KBM-7 (cell line): ENCODE measurements at regions not wholly inside any gene's neighbourhood (a gene's known extent, or its start where the extent isn't known, plus 50 kb on each side); places are given as distances from the start of the nearest gene placed in this dataset.
"Not testable (repeated sequence)": the region's sequence is repeated elsewhere in the genome, so short reads cannot be mapped to it uniquely, and the experiment has no call there.

Experiments
- DNase-seq: peaks from one replicate; pipeline ENCODE4 v3.0.0-alpha.2; 2015
- in situ Hi-C: fragments of 300-500 bp; cut with MboI; formaldehyde crosslinking; loops from 2 replicates; pipeline ENCODE4 v1.14.3; 2020; ENCODE audit warnings: low sequenced_read_pairs, low pct_unique_long_range_greater_than_20kb, mixed read lengths

GRCh38 chr18:78822171-78822948 is 157.3 kb upstream of the SALL3 start:
- in situ Hi-C loops, result no loop called here
- DNase-seq, result no peak

- in situ Hi-C loops, result no loop called here
- DNase-seq, result no peak
Observed at GRCh38 chr18:78822949-78823285, 156.7 kb upstream of the SALL3 start.

- in situ Hi-C loops, result no loop called here
- DNase-seq, result no peak
Observed at GRCh38 chr18:78825168-78825567, 154.4 kb upstream of the SALL3 start.

GRCh38 chr18:78826631-78827030 is 153.0 kb upstream of the SALL3 start:
- in situ Hi-C loops, result no loop called here
- DNase-seq, result no peak

- DNase-seq, result no peak
- in situ Hi-C loops, result no loop called here
Observed at GRCh38 chr18:78827141-78827540, 152.5 kb upstream of the SALL3 start.

- in situ Hi-C loops, result no loop called here
Observed at GRCh38 chr18:78828131-78828530, 151.5 kb upstream of the SALL3 start.

GRCh38 chr18:78829026-78829425 is 150.6 kb upstream of the SALL3 start:
- DNase-seq, in situ Hi-C loops: not testable (repeated sequence)

More at GRCh38 chr18:78828131-78828530, 151.5 kb upstream of the SALL3 start:
- DNase-seq, result no peak

- in situ Hi-C loops, result no loop called here
- no peak for DNase-seq
Observed at GRCh38 chr18:78830161-78830560, 149.5 kb upstream of the SALL3 start.

GRCh38 chr18:78830826-78831225 is 148.8 kb upstream of the SALL3 start:
- DNase-seq, result no peak
- in situ Hi-C loops, result no loop called here

GRCh38 chr18:78831603-78832002 is 148.0 kb upstream of the SALL3 start:
- in situ Hi-C loops, result no loop called here
- DNase-seq, result no peak

- in situ Hi-C loops, result no loop called here
- DNase-seq, result no peak
Observed at GRCh38 chr18:78833833-78834232, 145.8 kb upstream of the SALL3 start.

- DNase-seq, result no peak
- in situ Hi-C loops, result no loop called here
Observed at GRCh38 chr18:78836838-78837237, 142.8 kb upstream of the SALL3 start.

- no peak for DNase-seq
- in situ Hi-C loops, result no loop called here
Observed at GRCh38 chr18:78837754-78838153, 141.9 kb upstream of the SALL3 start.

- DNase-seq, result no peak
- in situ Hi-C loops, result no loop called here
Observed at GRCh38 chr18:78838183-78838582, 141.4 kb upstream of the SALL3 start.

- no peak for DNase-seq
- in situ Hi-C loops, result no loop called here
Observed at GRCh38 chr18:78849046-78849445, 130.6 kb upstream of the SALL3 start.

- in situ Hi-C loops, result no loop called here
- no peak for DNase-seq
Observed at GRCh38 chr18:78849458-78849857, 130.2 kb upstream of the SALL3 start.

- no peak for DNase-seq
- in situ Hi-C loops, result no loop called here
Observed at GRCh38 chr18:78853341-78853740, 126.3 kb upstream of the SALL3 start.

- no peak for DNase-seq
- in situ Hi-C loops, result no loop called here
Observed at GRCh38 chr18:78855188-78855587, 124.4 kb upstream of the SALL3 start.

- DNase-seq, result no peak
- in situ Hi-C loops, result no loop called here
Observed at GRCh38 chr18:78856569-78857313, 122.9 kb upstream of the SALL3 start.

GRCh38 chr18:78857314-78858150 is 122.1 kb upstream of the SALL3 start:
- no peak for DNase-seq
- in situ Hi-C loops, result no loop called here
